BE2C (cell line): ENCODE measurements at regions not wholly inside any gene's neighbourhood (a gene's known extent, or its start where the extent isn't known, plus 50 kb on each side); places are given as distances from the start of the nearest gene placed in this dataset.
"Not testable (repeated sequence)": the region's sequence is repeated elsewhere in the genome, so short reads cannot be mapped to it uniquely, and the experiment has no call there.

Experiments used
- DNase-seq: peaks from one replicate; pipeline ENCODE4 v3.0.0-alpha.2; 2020
- H3K27me3 ChIP-seq: fragments of 250-450 bp; sonication (Bioruptor Pico); 2 replicates; pipeline ENCODE4 v1.5.1; 2020; ENCODE audit warnings: mild to moderate bottlenecking
- H3K36me3 ChIP-seq: fragments of 250-450 bp; sonication (Bioruptor Pico); 2 replicates; pipeline ENCODE4 v1.5.1; 2020; ENCODE audit warnings: mild to moderate bottlenecking
- H3K4me1 ChIP-seq: fragments of 250-450 bp; sonication (Bioruptor Pico); 2 replicates; pipeline ENCODE4 v1.5.1; 2020
- H3K4me3 ChIP-seq: 2 replicates; pipeline ENCODE4 v1.5.1; 2011; ENCODE audit warnings: low read depth, low read length
- H3K9me3 ChIP-seq: fragments of 250-450 bp; sonication (Bioruptor Pico); 2 replicates; pipeline ENCODE4 v1.5.1; 2020
- CTCF ChIP-seq: IDR thresholded peaks from 2 replicates; pipeline ENCODE4 v1.5.1; 2012; ENCODE audit warnings: mild to moderate bottlenecking, low read depth, low read length

- H3K9me3 ChIP-seq = no peaks in the 10 kb centered on the region
- no peak for DNase-seq
- TF ChIP-seq CTCF = no peak
- no peaks in the 10 kb centered on the region for H3K36me3 ChIP-seq
- no peaks in the 10 kb centered on the region for H3K27me3 ChIP-seq
- no peaks in the 10 kb centered on the region for H3K4me1 ChIP-seq
- no peak overlapping the region for H3K4me3 ChIP-seq
These were observed 1410.6 kb downstream of the RPA4 start for GRCh38 chrX:98294310-98294709.

- no peaks in the 10 kb centered on the region for H3K27me3 ChIP-seq
- H3K4me1 ChIP-seq = no peaks in the 10 kb centered on the region
- TF ChIP-seq CTCF = no peak
- DNase-seq = no peak
- H3K9me3 ChIP-seq = no peaks in the 10 kb centered on the region
- no peak overlapping the region for H3K4me3 ChIP-seq
- no peaks in the 10 kb centered on the region for H3K36me3 ChIP-seq
These were observed 1412.4 kb downstream of the RPA4 start for GRCh38 chrX:98296129-98296528.

GRCh38 chrX:98299785-98300184 is 1416.1 kb downstream of the RPA4 start:
- DNase-seq = no peak
- TF ChIP-seq CTCF = no peak

GRCh38 chrX:98300536-98300935 is 1416.8 kb downstream of the RPA4 start:
- not testable (repeated sequence) for DNase-seq, H3K36me3 ChIP-seq, H3K4me3 ChIP-seq, H3K4me1 ChIP-seq, H3K9me3 ChIP-seq, H3K27me3 ChIP-seq

More at GRCh38 chrX:98299785-98300184, 1416.1 kb downstream of the RPA4 start:
- Histone ChIP-seq H3K36me3 (no peaks in the 10 kb centered on the region), H3K4me3 (no peak overlapping the region), H3K9me3 (no peaks in the 10 kb centered on the region), H3K27me3 (no peaks in the 10 kb centered on the region), H3K4me1 (no peaks in the 10 kb centered on the region)

GRCh38 chrX:98331407-98331806 is 1447.7 kb downstream of the RPA4 start:
- Histone ChIP-seq H3K4me1 (no peaks in the 10 kb centered on the region), H3K4me3 (no peak overlapping the region), H3K36me3 (no peaks in the 10 kb centered on the region), H3K27me3 (no peaks in the 10 kb centered on the region), H3K9me3 (no peaks in the 10 kb centered on the region)
- TF ChIP-seq CTCF = no peak
- DNase-seq = no peak

GRCh38 chrX:98338544-98338943 is 1454.8 kb downstream of the RPA4 start:
- no peak for DNase-seq
- H3K4me3 ChIP-seq = no peak overlapping the region
- no peaks in the 10 kb centered on the region for H3K9me3 ChIP-seq
- H3K36me3 ChIP-seq = no peaks in the 10 kb centered on the region
- no peak for TF ChIP-seq CTCF
- no peaks in the 10 kb centered on the region for H3K4me1 ChIP-seq
- H3K27me3 ChIP-seq = no peaks in the 10 kb centered on the region

GRCh38 chrX:98350940-98351339 is 1467.2 kb downstream of the RPA4 start:
- Histone ChIP-seq H3K27me3 (no peaks in the 10 kb centered on the region), H3K4me3 (no peak overlapping the region), H3K4me1 (no peaks in the 10 kb centered on the region), H3K36me3 (no peaks in the 10 kb centered on the region), H3K9me3 (no peaks in the 10 kb centered on the region)
- no peak for DNase-seq
- no peak for TF ChIP-seq CTCF
